T-cell (primary cell): ENCODE measurements at regions not wholly inside any gene's neighbourhood (a gene's known extent, or its start where the extent isn't known, plus 50 kb on each side); places are given as distances from the start of the nearest gene placed in this dataset.

Experiments
- ATAC-seq, 4 experiments: fragments of 200-7000 bp in 3 of 4; fragments of 150-1000 bp in 1 of 4; cut with Tn5 transposase; replicated peaks in 1 of 4; 1 replicate in 3 of 4; 2 replicates in 1 of 4; pipeline ENCODE4 v1.10.0; 2021; ENCODE audit warnings: moderate library complexity in 3 of 4, mild to moderate bottlenecking in 2 of 4, moderate number of reproducible peaks in 1 of 4
- CTCF ChIA-PET, 2 donors: fragments of 300-600 bp; sonication (Branson Sonifier 250); formaldehyde crosslinking; loops; one replicate each; lab custom pipeline; 2022; ENCODE audit warnings: antibody characterized with exemption in 2 of 2; lab: Charles Lee
- POLR2A ChIA-PET, 2 donors: fragments of 300-600 bp; sonication (Branson Sonifier 250); formaldehyde crosslinking; loops; one replicate each; lab custom pipeline; 2022; ENCODE audit warnings: antibody characterized with exemption in 2 of 2; lab: Charles Lee
- DNase-seq, 35 experiments: peaks; one replicate each; pipeline versions ENCODE4 v3.0.0 to v3.0.0-alpha.2; 2013 to 2023
- H3K27ac ChIP-seq: one replicate; pipeline ENCODE4 v1.5.1; 2013; ENCODE audit warnings: low read length
- H3K27me3 ChIP-seq, 2 experiments: replicated peaks in 1 of 2; 1 replicate in 1 of 2; 2 replicates in 1 of 2; pipeline versions ENCODE4 v1.6.1 to v1.7.0; 2013; ENCODE audit warnings: low read length in 1 of 2, mixed read lengths in 1 of 2; ENCODE audit not compliant: control insufficient read depth in 2 of 2, insufficient read depth in 2 of 2; ENCODE audit errors: extremely low read depth in 1 of 2
- H3K36me3 ChIP-seq, 2 donors: 1 replicate in 1 of 2; 2 replicates in 1 of 2; pipeline versions ENCODE4 v1.6.1 to v1.7.0; 2013; ENCODE audit warnings: low read length in 1 of 2; ENCODE audit not compliant: control insufficient read depth in 2 of 2, insufficient read depth in 1 of 2; ENCODE audit errors: extremely low read depth in 1 of 2
- H3K4me1 ChIP-seq, 2 experiments: 1 replicate in 1 of 2; 2 replicates in 1 of 2; pipeline versions ENCODE4 v1.6.1 to v1.7.0; 2013; ENCODE audit warnings: low read length in 2 of 2, mixed read lengths in 1 of 2; ENCODE audit not compliant: insufficient read depth in 2 of 2, control insufficient read depth in 1 of 2; ENCODE audit errors: extremely low read depth in 1 of 2
- H3K4me3 ChIP-seq, 2 donors: 1 replicate in 1 of 2; 2 replicates in 1 of 2; pipeline versions ENCODE4 v1.5.1 to v1.7.0; 2013; ENCODE audit warnings: mild to moderate bottlenecking in 2 of 2, low read length in 1 of 2, moderate library complexity in 1 of 2; ENCODE audit not compliant: control insufficient read depth in 1 of 2; ENCODE audit errors: extremely low read depth in 1 of 2
- H3K9me3 ChIP-seq: 2 replicates; pipeline ENCODE4 v1.7.0; 2013
- H3K27ac Mint-ChIP-seq, 2 donors: one replicate each; pipeline ENCODE4 v1.8.0; 2020 to 2021; ENCODE audit warnings: mild to moderate bottlenecking in 2 of 2, mixed read lengths in 2 of 2
- H3K27me3 Mint-ChIP-seq, 2 donors: one replicate each; pipeline ENCODE4 v1.8.0; 2021 to 2022; ENCODE audit warnings: mixed read lengths in 2 of 2
- H3K36me3 Mint-ChIP-seq: one replicate; pipeline ENCODE4 v1.8.0; 2021; ENCODE audit warnings: mixed read lengths
- H3K4me1 Mint-ChIP-seq, 3 donors: one replicate each; pipeline ENCODE4 v1.8.0; 2020 to 2022; ENCODE audit warnings: mixed read lengths in 3 of 3, mild to moderate bottlenecking in 1 of 3
- H3K4me3 Mint-ChIP-seq, 3 donors: one replicate each; pipeline ENCODE4 v1.8.0; 2020 to 2022; ENCODE audit warnings: mild to moderate bottlenecking in 3 of 3, mixed read lengths in 3 of 3, moderate library complexity in 3 of 3
- H3K9me3 Mint-ChIP-seq, 3 donors: one replicate each; pipeline ENCODE4 v1.8.0; 2020 to 2022; ENCODE audit warnings: mixed read lengths in 3 of 3
- WGBS: methylation state at CpG from one replicate; pipeline ENCODE4 v1.1.5; 2013; ENCODE audit warnings: missing lambda C conversion rate; ENCODE audit not compliant: insufficient coverage; 5-methylcytosine and 5-hydroxymethylcytosine counted together

DNA sequence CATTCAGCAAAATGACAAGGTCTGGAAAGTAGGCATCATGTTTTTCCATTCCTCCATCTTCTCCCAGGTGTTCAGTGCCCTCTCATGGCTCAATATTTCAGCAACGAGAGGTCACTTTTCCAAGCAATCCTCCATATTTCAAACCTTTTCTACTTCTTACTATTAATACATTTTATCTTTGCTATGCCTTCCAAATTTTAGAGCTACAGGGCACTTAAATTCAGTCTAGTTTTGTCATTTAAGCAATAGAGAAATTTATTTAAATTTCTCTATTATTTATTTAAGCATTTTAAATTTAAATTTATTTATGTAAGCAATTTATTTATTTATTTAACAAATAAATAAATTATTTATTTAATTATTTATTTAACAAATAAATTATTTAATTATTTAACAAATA lies 305.1 kb upstream of the ANXA10 start:
- Mint-ChIP-seq H3K27ac (no peak overlapping the region), H3K9me3 (peaks cover 0 to 16% (median 3%) of the 10 kb centered on the region in 3 donors), H3K4me3 (no peak overlapping the region), H3K27me3 (no peaks in the 10 kb centered on the region), H3K4me1 (no peaks in the 10 kb centered on the region), H3K36me3 (no peaks in the 10 kb centered on the region)
- Histone ChIP-seq H3K27me3 (no peaks in the 10 kb centered on the region), H3K9me3 (no peaks in the 10 kb centered on the region), H3K36me3 (no peaks in the 10 kb centered on the region), H3K4me3 (no peak overlapping the region), H3K4me1 (no peaks in the 10 kb centered on the region), H3K27ac (no peak overlapping the region)
- DNase-seq: no peak
- WGBS: no CpG with 5 or more reads among the region's 1 CpG
- no peak for ATAC-seq
- ChIA-PET CTCF (no interaction called here), POLR2A (no interaction called here)

DNA sequence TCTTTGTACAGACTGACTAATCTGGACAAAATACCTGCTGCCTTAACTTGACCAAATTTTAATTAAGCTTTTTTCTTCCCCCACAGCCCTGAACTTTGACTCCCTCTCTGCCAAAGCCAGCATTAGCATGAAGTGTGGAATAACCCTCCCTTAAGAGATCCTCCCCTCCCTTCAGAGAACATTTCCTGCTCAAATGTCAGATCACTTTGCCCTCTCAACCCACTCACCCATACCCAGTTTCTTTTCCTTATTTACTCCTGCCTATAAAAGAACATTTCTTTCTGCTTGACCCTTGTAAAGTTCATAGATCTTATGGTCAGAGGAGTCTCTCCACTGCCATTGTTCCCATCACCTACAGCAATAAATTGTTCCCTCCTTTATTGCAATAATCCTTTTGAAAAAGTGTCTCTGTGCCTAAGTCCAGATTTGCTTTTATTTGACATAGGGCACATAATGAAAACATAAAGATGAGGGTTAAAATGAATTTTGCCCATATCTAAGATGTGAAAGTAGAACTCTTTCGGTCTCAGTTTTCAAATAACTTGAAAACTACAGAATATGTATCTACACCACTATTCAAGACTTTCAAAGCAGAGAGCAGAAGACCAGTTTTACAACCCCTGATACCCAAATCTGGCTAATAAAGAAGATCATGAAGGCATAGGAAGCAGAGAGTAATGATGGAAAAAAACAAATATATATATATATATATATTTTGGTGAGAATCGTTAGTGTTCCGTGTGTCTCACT lies 289.7 kb upstream of the ANXA10 start:
- no peak for DNase-seq
- Histone ChIP-seq H3K9me3 (no peaks in the 10 kb centered on the region), H3K4me3 (no peak overlapping the region), H3K4me1 (no peaks in the 10 kb centered on the region), H3K36me3 (no peaks in the 10 kb centered on the region), H3K27ac (no peak overlapping the region), H3K27me3 (no peaks in the 10 kb centered on the region)
- Mint-ChIP-seq H3K27ac (no peak overlapping the region), H3K36me3 (no peaks in the 10 kb centered on the region), H3K4me3 (no peak overlapping the region), H3K27me3 (no peaks in the 10 kb centered on the region), H3K9me3 (peaks cover 0 to 9% (median 5%) of the 10 kb centered on the region in 3 donors), H3K4me1 (no peaks in the 10 kb centered on the region)
- POLR2A ChIA-PET: no interaction called here
- ATAC-seq: no peak
- no CpG with 5 or more reads among the region's 3 CpGs for WGBS
- CTCF ChIA-PET: no interaction called here

DNA sequence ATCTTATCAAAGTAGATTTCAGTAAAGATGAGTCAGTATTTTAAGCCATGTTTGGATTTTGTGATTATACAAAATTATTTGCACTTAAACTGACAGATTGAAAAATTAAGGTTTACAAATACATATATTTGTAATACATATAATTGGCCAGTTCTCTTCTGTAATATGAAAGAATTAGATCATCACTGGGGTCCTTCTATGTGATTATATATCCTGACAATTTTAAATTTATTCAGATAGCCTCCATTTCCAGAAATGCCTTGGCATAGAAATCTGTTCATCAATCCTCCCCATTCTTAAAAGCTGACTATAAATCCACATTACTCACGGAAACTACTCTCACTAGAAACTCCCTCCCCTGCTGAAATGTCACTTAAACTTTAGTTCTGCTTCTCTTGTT lies 280.4 kb upstream of the ANXA10 start:
- ChIA-PET CTCF (no interaction called here), POLR2A (interaction anchor here in 1 of 2 donors (0.8 kb wide), 1 partner anchor 1308 kb away, joined by 7 read pairs; no protein-coding TSS in a partner anchor)
- Mint-ChIP-seq H3K36me3 (no peaks in the 10 kb centered on the region), H3K9me3 (peaks cover 10 to 21% (median 16%) of the 10 kb centered on the region in 3 donors), H3K27ac (no peak overlapping the region), H3K4me3 (no peak overlapping the region), H3K4me1 (no peaks in the 10 kb centered on the region), H3K27me3 (no peaks in the 10 kb centered on the region)
- H3K27ac ChIP-seq: no peak overlapping the region
- no peaks in the 10 kb centered on the region for H3K9me3 ChIP-seq
- H3K4me3 ChIP-seq: no peak overlapping the region
- no peaks in the 10 kb centered on the region for H3K27me3 ChIP-seq
- ATAC-seq (no peak), DNase-seq (no peak)
- H3K4me1 ChIP-seq: no peaks in the 10 kb centered on the region
- no CpG with 5 or more reads among the region's 1 CpG for WGBS
- no peaks in the 10 kb centered on the region for H3K36me3 ChIP-seq

DNA sequence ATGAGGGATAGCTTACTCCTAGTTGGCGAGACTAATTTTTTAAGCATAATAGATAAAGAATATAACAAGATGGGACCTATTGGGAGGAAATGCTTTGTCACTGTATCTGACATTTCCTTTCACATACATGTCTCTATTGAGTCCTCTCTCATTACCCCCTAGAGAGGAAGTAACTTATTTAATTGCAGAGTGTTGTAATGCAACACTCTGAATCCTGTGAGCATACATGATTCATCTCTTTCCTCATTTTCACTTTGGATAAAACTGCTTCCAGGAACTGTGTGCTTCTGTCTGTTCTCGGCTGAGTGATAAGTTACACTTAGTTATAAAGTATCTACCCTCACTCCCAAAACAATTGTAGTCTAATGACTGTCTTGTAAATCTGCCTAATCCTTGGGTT lies 266.1 kb upstream of the ANXA10 start:
- WGBS: no CpG with 5 or more reads among the region's 2 CpGs
- DNase-seq (no peak), ATAC-seq (no peak)
- H3K36me3 ChIP-seq: no peaks in the 10 kb centered on the region
- no peaks in the 10 kb centered on the region for H3K27me3 Mint-ChIP-seq
- no peak overlapping the region for H3K4me3 ChIP-seq
- no peak overlapping the region for H3K27ac ChIP-seq
- no peaks in the 10 kb centered on the region for H3K9me3 ChIP-seq
- ChIA-PET CTCF (no interaction called here), POLR2A (no interaction called here)
- no peak overlapping the region for H3K27ac Mint-ChIP-seq
- H3K4me1 Mint-ChIP-seq: no peaks in the 10 kb centered on the region
- H3K4me3 Mint-ChIP-seq: no peak overlapping the region
- no peaks in the 10 kb centered on the region for H3K27me3 ChIP-seq
- no peaks in the 10 kb centered on the region for H3K36me3 Mint-ChIP-seq
- H3K9me3 Mint-ChIP-seq: peaks cover 0 to 5% (median 0%) of the 10 kb centered on the region in 3 donors
- H3K4me1 ChIP-seq: no peaks in the 10 kb centered on the region

DNA sequence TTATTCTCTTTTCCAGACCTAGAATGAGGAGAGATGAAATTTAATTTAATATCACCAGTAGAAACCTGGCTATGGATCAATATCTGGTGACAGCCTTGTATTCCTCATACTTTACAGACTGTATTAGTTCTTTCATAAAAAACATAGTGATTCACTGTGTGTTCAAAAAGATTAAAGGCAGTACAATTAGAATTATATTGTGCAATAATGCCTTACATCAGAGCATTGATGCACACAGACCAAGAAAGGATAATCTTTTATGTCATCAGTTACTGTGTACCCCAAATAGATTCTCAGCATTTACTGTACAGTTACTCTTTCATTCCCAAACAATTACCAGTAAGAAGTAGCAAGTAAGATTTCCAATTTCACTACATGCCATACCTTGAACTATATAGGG lies 260.5 kb upstream of the ANXA10 start:
- Mint-ChIP-seq H3K9me3 (peaks cover 0 to 5% (median 0%) of the 10 kb centered on the region in 3 donors), H3K36me3 (no peaks in the 10 kb centered on the region), H3K4me3 (no peak overlapping the region), H3K4me1 (no peaks in the 10 kb centered on the region), H3K27ac (no peak overlapping the region), H3K27me3 (no peaks in the 10 kb centered on the region)
- ChIA-PET POLR2A (no interaction called here), CTCF (no interaction called here)
- DNase-seq: no peak
- Histone ChIP-seq H3K27me3 (no peaks in the 10 kb centered on the region), H3K4me1 (no peaks in the 10 kb centered on the region), H3K36me3 (no peaks in the 10 kb centered on the region), H3K27ac (no peak overlapping the region), H3K9me3 (no peaks in the 10 kb centered on the region), H3K4me3 (no peak overlapping the region)
- ATAC-seq: no peak

DNA sequence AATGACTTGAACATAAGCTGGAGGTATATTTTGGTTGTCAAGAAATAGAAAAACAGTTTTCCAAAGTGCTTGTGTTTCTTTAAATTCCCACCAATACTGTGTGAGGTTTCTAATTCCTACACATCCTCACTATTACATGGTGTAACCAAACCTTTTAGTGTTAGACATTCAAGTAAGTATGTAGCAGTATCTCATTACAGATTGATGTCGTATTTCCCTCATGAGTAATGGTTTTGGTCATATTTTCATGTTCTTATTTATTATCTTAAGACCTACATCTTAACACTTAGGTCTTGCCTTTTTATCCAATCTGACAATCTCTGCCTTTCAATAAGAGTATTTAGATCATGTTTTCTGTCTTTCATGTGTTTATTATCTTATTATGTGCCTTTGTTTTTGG lies 253.7 kb upstream of the ANXA10 start:
- ChIA-PET POLR2A (no interaction called here), CTCF (no interaction called here)
- Histone ChIP-seq H3K4me1 (no peaks in the 10 kb centered on the region), H3K27ac (no peak overlapping the region), H3K4me3 (no peak overlapping the region), H3K9me3 (no peaks in the 10 kb centered on the region), H3K27me3 (no peaks in the 10 kb centered on the region), H3K36me3 (no peaks in the 10 kb centered on the region)
- no peak overlapping the region for H3K27ac Mint-ChIP-seq
- no peaks in the 10 kb centered on the region for H3K27me3 Mint-ChIP-seq
- peaks cover 3 to 5% (median 5%) of the 10 kb centered on the region in 3 donors for H3K9me3 Mint-ChIP-seq
- WGBS: no CpG with 5 or more reads among the region's 1 CpG
- H3K36me3 Mint-ChIP-seq: no peaks in the 10 kb centered on the region
- H3K4me1 Mint-ChIP-seq: no peaks in the 10 kb centered on the region
- DNase-seq (no peak), ATAC-seq (no peak)
- no peak overlapping the region for H3K4me3 Mint-ChIP-seq

DNA sequence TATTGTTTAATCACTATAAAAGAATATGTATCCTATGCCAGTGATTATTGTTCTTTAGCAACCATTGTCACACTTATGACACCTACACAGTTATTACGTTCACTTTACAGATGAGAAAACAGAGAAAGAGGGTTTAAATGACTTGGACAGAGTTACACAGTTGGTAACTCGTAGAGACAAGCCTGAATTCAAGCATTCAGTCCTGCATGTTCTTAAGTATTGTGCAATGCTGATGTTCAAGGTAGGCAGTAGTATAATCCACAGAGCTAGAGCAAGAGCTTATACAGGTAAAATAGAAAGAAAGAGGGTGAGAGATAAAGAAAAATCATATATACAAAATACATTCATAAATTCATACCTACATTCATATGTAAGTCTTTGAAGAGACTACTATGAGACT lies 249.8 kb upstream of the ANXA10 start:
- Histone ChIP-seq H3K27me3 (no peaks in the 10 kb centered on the region), H3K9me3 (no peaks in the 10 kb centered on the region), H3K27ac (no peak overlapping the region), H3K4me3 (no peak overlapping the region), H3K36me3 (no peaks in the 10 kb centered on the region), H3K4me1 (no peaks in the 10 kb centered on the region)
- Mint-ChIP-seq H3K36me3 (no peaks in the 10 kb centered on the region), H3K27me3 (no peaks in the 10 kb centered on the region), H3K27ac (no peak overlapping the region), H3K9me3 (peaks cover 3 to 5% (median 4%) of the 10 kb centered on the region in 3 donors), H3K4me3 (no peak overlapping the region), H3K4me1 (no peaks in the 10 kb centered on the region)
- no peak for ATAC-seq
- ChIA-PET CTCF (no interaction called here), POLR2A (no interaction called here)
- WGBS: 33% methylated on average over 1 of the region's 2 CpGs
- DNase-seq: no peak
